B cell (primary cell): ENCODE measurements at regions not wholly inside any gene's neighbourhood (a gene's known extent, or its start where the extent isn't known, plus 50 kb on each side); places are given as distances from the start of the nearest gene placed in this dataset.

Experiments used
- ATAC-seq: fragments of 200-7000 bp; cut with Tn5 transposase; one replicate; pipeline ENCODE4 v1.10.0; 2021; ENCODE audit warnings: low read depth, mild to moderate bottlenecking, moderate number of reproducible peaks, moderate library complexity
- CTCF ChIA-PET: fragments of 350-600 bp; sonication (Branson Sonifier 250); formaldehyde crosslinking; loops from one replicate; lab custom pipeline; 2021; ENCODE audit warnings: antibody characterized with exemption, inconsistent platforms; lab: Charles Lee
- POLR2A ChIA-PET: fragments of 350-600 bp; sonication (Branson Sonifier 250); formaldehyde crosslinking; loops from one replicate; lab custom pipeline; 2021; ENCODE audit warnings: antibody characterized with exemption; lab: Charles Lee
- DNase-seq: peaks from one replicate; pipeline ENCODE4 v3.0.0; 2013
- H2AFZ ChIP-seq: 2 replicates; pipeline ENCODE4 v1.6.1; 2012; ENCODE audit warnings: mild to moderate bottlenecking, low read depth, low read length; ENCODE audit not compliant: insufficient read depth, poor library complexity, severe bottlenecking
- H3K27ac ChIP-seq, 2 donors: 1 replicate in 1 of 2; 2 replicates in 1 of 2; pipeline ENCODE4 v1.5.1; 2012 to 2013; ENCODE audit warnings: low read length in 2 of 2, mild to moderate bottlenecking in 2 of 2, moderate library complexity in 1 of 2
- H3K27me3 ChIP-seq, 4 experiments: fragments of 200-600 bp in 1 of 4; sonication (generic) in 1 of 4; replicated peaks in 1 of 4; 1 replicate in 2 of 4; 2 replicates in 2 of 4; pipeline versions ENCODE4 v1.6.1 to v1.7.0; 2013 to 2016; ENCODE audit warnings: low read length in 3 of 4, mild to moderate bottlenecking in 2 of 4, mixed read lengths in 1 of 4, moderate library complexity in 1 of 4; ENCODE audit not compliant: insufficient read depth in 4 of 4, control insufficient read depth in 3 of 4; ENCODE audit errors: control extremely low read depth in 1 of 4
- H3K36me3 ChIP-seq, 2 experiments: replicated peaks in 1 of 2; 1 replicate in 1 of 2; 2 replicates in 1 of 2; pipeline versions ENCODE4 v1.6.1 to v1.7.1; 2013; ENCODE audit warnings: low read length in 1 of 2; ENCODE audit not compliant: insufficient read depth in 2 of 2, control insufficient read depth in 1 of 2; ENCODE audit errors: control extremely low read depth in 1 of 2, extremely low read depth in 1 of 2
- H3K4me1 ChIP-seq, 2 donors: fragments of 200-600 bp in 1 of 2; sonication (generic) in 1 of 2; 1 replicate in 1 of 2; 2 replicates in 1 of 2; pipeline versions ENCODE4 v1.5.1 to v1.6.1; 2013 to 2017; ENCODE audit warnings: low read length in 2 of 2; ENCODE audit not compliant: control insufficient read depth in 2 of 2, insufficient read depth in 2 of 2
- H3K4me2 ChIP-seq: replicated peaks from 2 replicates; pipeline ENCODE3; 2012; ENCODE audit warnings: mild to moderate bottlenecking, low read depth, low read length; ENCODE audit not compliant: poor library complexity, severe bottlenecking
- H3K4me3 ChIP-seq, 5 experiments: fragments of 200-600 bp in 1 of 5; sonication (generic) in 1 of 5; 1 replicate in 3 of 5; 2 replicates in 2 of 5; pipeline versions ENCODE4 v1.5.1 to v1.7.0; 2011 to 2016; ENCODE audit warnings: low read length in 4 of 5, mild to moderate bottlenecking in 4 of 5, low read depth in 2 of 5, control low read depth in 1 of 5, moderate library complexity in 1 of 5; ENCODE audit not compliant: insufficient read depth in 1 of 5; ENCODE audit errors: control extremely low read depth in 1 of 5, extremely low read depth in 1 of 5
- H3K79me2 ChIP-seq: fragments of 200-600 bp; sonication (generic); one replicate; pipeline ENCODE4 v1.6.0; 2016; ENCODE audit warnings: low read length; ENCODE audit not compliant: control insufficient read depth, insufficient read depth
- H3K9ac ChIP-seq: fragments of 200-600 bp; sonication (generic); 2 replicates; pipeline ENCODE4 v1.6.1; 2017; ENCODE audit warnings: mild to moderate bottlenecking, low read length, moderate library complexity
- H3K9me3 ChIP-seq, 3 donors: one replicate each; pipeline versions ENCODE4 v1.6.1 to v1.7.1; 2013; ENCODE audit warnings: low read length in 2 of 3; ENCODE audit not compliant: control insufficient read depth in 2 of 3, insufficient read depth in 1 of 3; ENCODE audit errors: control extremely low read depth in 1 of 3
- H4K20me1 ChIP-seq: 2 replicates; pipeline ENCODE4 v1.6.0; 2012; ENCODE audit warnings: mild to moderate bottlenecking, low read length; ENCODE audit not compliant: insufficient read depth, control insufficient read depth, poor library complexity, severe bottlenecking
- H3K27ac Mint-ChIP-seq: one replicate; pipeline ENCODE4 v1.8.0; 2021; ENCODE audit warnings: mixed read lengths
- H3K27me3 Mint-ChIP-seq: one replicate; pipeline ENCODE4 v1.8.0; 2021; ENCODE audit warnings: mixed read lengths
- H3K4me1 Mint-ChIP-seq: one replicate; pipeline ENCODE4 v1.8.0; 2021; ENCODE audit warnings: mixed read lengths
- H3K4me3 Mint-ChIP-seq: one replicate; pipeline ENCODE4 v1.8.0; 2021; ENCODE audit warnings: mixed read lengths
- H3K9me3 Mint-ChIP-seq: one replicate; pipeline ENCODE4 v1.8.0; 2022; ENCODE audit warnings: mixed read lengths; ENCODE audit not compliant: insufficient read depth
- EZH2 ChIP-seq: IDR thresholded peaks from 2 replicates; pipeline ENCODE4 v1.6.1; 2012; ENCODE audit warnings: borderline replicate concordance, low read depth, mild to moderate bottlenecking, moderate library complexity, low read length; ENCODE audit not compliant: insufficient read depth, poor library complexity, severe bottlenecking
- WGBS: methylation state at CpG from one replicate; pipeline ENCODE4 v1.1.5; 2013; ENCODE audit warnings: missing lambda C conversion rate; ENCODE audit not compliant: insufficient coverage; 5-methylcytosine and 5-hydroxymethylcytosine counted together
- intact Hi-C: fragments of 100-400 bp; cut with micrococcal nuclease; formaldehyde crosslinking; loops from one replicate; pipeline ENCODE4 v1.10.0; 2022
- TF ChIP-seq, protein P1 (sequence below): fragments of 200-600 bp; IDR thresholded peaks from one replicate; pipeline ENCODE4 v1.8.0; 2022; ENCODE audit warnings: antibody characterized with exemption, mild to moderate bottlenecking

DNA sequence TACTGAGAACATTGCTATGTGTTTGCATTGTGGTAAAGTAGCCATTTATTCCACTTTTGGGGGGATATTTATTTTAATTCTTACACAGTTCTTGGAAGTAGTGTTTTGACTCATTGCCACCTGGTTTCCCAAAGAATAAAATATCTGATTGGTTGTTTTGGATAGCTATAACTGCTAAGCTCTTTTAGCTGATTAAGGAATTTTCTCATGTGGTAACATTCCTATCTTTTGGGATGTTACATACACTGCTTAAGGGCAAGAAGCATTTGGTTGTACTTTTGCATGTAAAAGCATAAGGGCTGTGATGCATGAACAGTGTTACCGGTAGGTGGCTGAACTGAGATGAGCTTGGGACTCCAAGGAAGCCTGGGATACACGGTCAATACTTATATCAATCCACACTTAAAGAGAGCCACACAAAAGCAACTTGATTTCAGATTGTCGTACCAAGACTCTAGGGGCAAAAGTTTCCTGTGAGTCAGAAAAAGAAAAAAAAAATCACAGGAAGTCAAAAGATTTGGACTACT lies 71.4 kb upstream of the PRKD1 start:
- H3K36me3 ChIP-seq = no peaks in the 10 kb centered on the region
- no peak overlapping the region for H2AFZ ChIP-seq
- no peak overlapping the region for H3K4me3 ChIP-seq
- no peak for ATAC-seq
- no peaks in the 10 kb centered on the region for H3K4me1 Mint-ChIP-seq
- no peak overlapping the region for H3K4me2 ChIP-seq
- no peaks in the 10 kb centered on the region for H3K9me3 ChIP-seq
- no peak overlapping the region for H3K4me3 Mint-ChIP-seq
- H3K4me1 ChIP-seq = no peaks in the 10 kb centered on the region
- no peaks in the 10 kb centered on the region for H3K27me3 Mint-ChIP-seq
- no peak for DNase-seq
- H3K9ac ChIP-seq = no peak overlapping the region
- H3K9me3 Mint-ChIP-seq = no peaks in the 10 kb centered on the region
- no peaks in the 10 kb centered on the region for H3K79me2 ChIP-seq
- POLR2A ChIA-PET = no interaction called here
- CTCF ChIA-PET = no interaction called here
- WGBS = no CpG with 5 or more reads among the region's 3 CpGs
- H3K27ac Mint-ChIP-seq = no peak overlapping the region
- no peaks in the 10 kb centered on the region for H4K20me1 ChIP-seq
- H3K27ac ChIP-seq = no peak overlapping the region
- TF ChIP-seq, protein P1, sequence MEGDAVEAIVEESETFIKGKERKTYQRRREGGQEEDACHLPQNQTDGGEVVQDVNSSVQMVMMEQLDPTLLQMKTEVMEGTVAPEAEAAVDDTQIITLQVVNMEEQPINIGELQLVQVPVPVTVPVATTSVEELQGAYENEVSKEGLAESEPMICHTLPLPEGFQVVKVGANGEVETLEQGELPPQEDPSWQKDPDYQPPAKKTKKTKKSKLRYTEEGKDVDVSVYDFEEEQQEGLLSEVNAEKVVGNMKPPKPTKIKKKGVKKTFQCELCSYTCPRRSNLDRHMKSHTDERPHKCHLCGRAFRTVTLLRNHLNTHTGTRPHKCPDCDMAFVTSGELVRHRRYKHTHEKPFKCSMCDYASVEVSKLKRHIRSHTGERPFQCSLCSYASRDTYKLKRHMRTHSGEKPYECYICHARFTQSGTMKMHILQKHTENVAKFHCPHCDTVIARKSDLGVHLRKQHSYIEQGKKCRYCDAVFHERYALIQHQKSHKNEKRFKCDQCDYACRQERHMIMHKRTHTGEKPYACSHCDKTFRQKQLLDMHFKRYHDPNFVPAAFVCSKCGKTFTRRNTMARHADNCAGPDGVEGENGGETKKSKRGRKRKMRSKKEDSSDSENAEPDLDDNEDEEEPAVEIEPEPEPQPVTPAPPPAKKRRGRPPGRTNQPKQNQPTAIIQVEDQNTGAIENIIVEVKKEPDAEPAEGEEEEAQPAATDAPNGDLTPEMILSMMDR = no peak
- no peak for TF ChIP-seq EZH2
- no peaks in the 10 kb centered on the region for H3K27me3 ChIP-seq
- intact Hi-C loops = no loop called here

DNA sequence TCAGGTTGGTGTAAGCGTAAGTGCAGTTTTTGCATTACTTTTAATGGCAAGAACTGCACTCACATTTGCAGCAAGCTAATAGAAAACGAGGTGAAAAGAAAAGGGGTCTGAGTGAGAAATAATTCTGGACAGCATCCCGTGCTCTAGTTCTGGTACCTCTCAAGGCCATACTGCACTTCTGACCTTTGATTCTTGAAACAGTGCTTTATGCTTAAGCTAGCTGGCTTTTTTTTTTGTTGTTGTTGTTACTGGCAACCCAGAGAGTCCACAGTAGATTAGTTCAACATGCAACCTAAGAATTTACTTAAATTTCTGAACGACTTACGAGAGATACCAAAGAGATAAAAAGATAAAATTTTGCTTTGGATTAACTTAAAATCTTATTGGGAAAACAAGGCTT lies 75.2 kb upstream of the PRKD1 start:
- WGBS = 80% methylated on average over 3 of the region's 5 CpGs
- intact Hi-C loops = no loop called here
- H3K9me3 Mint-ChIP-seq = no peaks in the 10 kb centered on the region
- CTCF ChIA-PET = interaction anchor here (1.9 kb wide), 1 partner anchor 453 kb away, joined by 6 read pairs; no protein-coding TSS in a partner anchor
- ATAC-seq = no peak
- H3K27me3 Mint-ChIP-seq = no peaks in the 10 kb centered on the region
- H3K27ac Mint-ChIP-seq = no peak overlapping the region
- H3K9me3 ChIP-seq = no peaks in the 10 kb centered on the region
- H3K4me2 ChIP-seq = no peak overlapping the region
- H3K27me3 ChIP-seq = no peaks in the 10 kb centered on the region
- no peaks in the 10 kb centered on the region for H3K4me1 ChIP-seq
- DNase-seq = no peak
- no peak overlapping the region for H3K4me3 ChIP-seq
- TF ChIP-seq, protein P1 = no peak
- no peak for TF ChIP-seq EZH2
- H3K4me1 Mint-ChIP-seq = no peaks in the 10 kb centered on the region
- no peak overlapping the region for H2AFZ ChIP-seq
- H3K36me3 ChIP-seq = no peaks in the 10 kb centered on the region
- H3K79me2 ChIP-seq = no peaks in the 10 kb centered on the region
- H3K9ac ChIP-seq = no peak overlapping the region
- no peaks in the 10 kb centered on the region for H4K20me1 ChIP-seq
- POLR2A ChIA-PET = no interaction called here
- H3K4me3 Mint-ChIP-seq = no peak overlapping the region
- no peak overlapping the region for H3K27ac ChIP-seq
